Upper lobe of left lung (tissue), 4 donors: ENCODE measurements at regions not wholly inside any gene's neighbourhood (a gene's known extent, or its start where the extent isn't known, plus 50 kb on each side); places are given as distances from the start of the nearest gene placed in this dataset.

ENCODE experiments used
- CTCF ChIP-seq, 6 experiments: fragments of 450-650 bp in 4 of 6; fragments of 200-600 bp in 2 of 6; sonication (generic) in 2 of 6; IDR thresholded peaks; one replicate each; pipeline ENCODE4 v1.5.1; 2016 to 2019; ENCODE audit warnings: antibody characterized with exemption in 6 of 6
- EP300 ChIP-seq, 4 donors: sonication (generic); formaldehyde crosslinking; IDR thresholded peaks; one replicate each; pipeline ENCODE4 v1.5.1; 2017; ENCODE audit warnings: antibody characterized with exemption in 4 of 4, control low read depth in 2 of 4
- POLR2A ChIP-seq, 4 donors: fragments of 450-650 bp; IDR thresholded peaks; one replicate each; pipeline ENCODE4 v1.5.1; 2016 to 2017; ENCODE audit warnings: antibody characterized with exemption in 4 of 4, mild to moderate bottlenecking in 2 of 4
- POLR2AphosphoS5 ChIP-seq, 2 donors: sonication (generic); formaldehyde crosslinking; IDR thresholded peaks; one replicate each; pipeline ENCODE4 v1.5.1; 2017; ENCODE audit warnings: antibody characterized with exemption in 2 of 2

GRCh38 chr1:9183898-9184297 is 50.7 kb upstream of the H6PD start:
- TF ChIP-seq CTCF (IDR thresholded peaks at IDR 0.05) (no peak), POLR2A (IDR thresholded peaks at IDR 0.05) (no peak), EP300 (IDR thresholded peaks at IDR 0.05) (no peak), POLR2AphosphoS5 (IDR thresholded peaks at IDR 0.05) (no peak)
